ENCODE measurements at regions not wholly inside any gene's neighbourhood (a gene's known extent, or its start where the extent isn't known, plus 50 kb on each side); places are given as distances from the start of the nearest gene placed in this dataset.
"Not testable (repeated sequence)": the region's sequence is repeated elsewhere in the genome, so short reads cannot be mapped to it uniquely, and the experiment has no call there.

DNA sequence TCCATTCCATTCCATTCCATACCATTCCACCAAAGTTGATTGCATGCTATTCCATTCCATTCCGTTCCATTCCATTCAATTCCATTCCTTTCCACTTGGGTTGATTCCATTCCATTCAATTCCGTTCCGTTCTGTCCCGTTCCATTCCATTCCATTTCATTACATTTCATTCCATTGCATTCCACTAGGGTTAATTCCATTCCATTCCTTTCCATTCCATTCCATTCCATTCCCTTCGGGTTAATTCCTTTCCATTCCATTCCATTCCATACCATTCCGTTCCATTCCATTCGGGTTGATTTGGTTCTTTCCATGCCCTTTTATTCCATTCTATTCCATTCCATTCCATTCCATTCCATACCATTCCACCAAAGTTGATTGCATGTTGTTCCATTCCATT lies 131.9 kb downstream of the CWH43 start:
- H3K4me1 ChIP-seq (ENCODE audit: insufficient read depth, low read length); H3K36me3 ChIP-seq (ENCODE audit: insufficient read depth, low read length); H3K9ac ChIP-seq (ENCODE audit: low read depth, low read length): not testable (repeated sequence)
- H3K9me3 ChIP-seq (ENCODE audit: control insufficient read depth, insufficient read depth, low read length) = peaks cover 35% of the 10 kb centered on the region

DNA sequence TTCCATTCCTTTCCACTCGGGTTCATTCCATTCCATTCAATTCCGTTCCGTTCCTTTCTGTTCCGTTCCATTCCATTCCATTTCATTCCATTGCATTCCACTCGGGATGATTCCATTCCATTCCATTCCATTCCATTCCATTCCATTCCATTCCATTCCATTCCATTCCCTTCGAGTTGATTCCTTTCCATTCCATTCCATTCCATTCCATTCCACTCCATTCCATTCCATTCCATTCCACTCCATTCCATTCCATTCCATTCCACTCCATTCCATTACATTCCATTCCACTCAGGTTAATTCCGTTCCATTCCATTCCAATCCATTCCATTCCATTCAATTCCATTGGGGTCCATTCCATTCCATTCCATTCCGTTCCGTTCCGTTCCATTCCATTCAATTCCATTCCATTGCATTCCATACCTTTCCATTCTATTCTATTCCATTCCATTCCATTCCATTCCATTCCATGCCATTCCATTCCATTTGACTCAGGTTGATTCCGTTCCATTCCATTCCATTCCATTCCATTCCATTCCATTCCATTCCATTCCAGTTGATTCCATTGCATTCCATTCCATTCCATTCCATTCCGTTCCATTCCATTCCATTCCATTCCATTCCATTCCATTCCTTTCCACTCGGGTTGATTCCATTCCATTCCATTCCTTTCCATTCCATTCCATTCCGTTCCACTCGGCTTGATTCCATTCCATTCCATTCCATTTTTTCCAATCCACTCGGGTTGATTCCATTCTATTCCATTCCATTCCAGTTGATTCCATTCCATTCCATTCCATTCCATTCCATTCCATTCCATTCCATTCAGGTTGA lies 132.5 kb downstream of the CWH43 start:
- H3K9me3 ChIP-seq (ENCODE audit: control insufficient read depth, insufficient read depth, low read length) = peaks cover 35% of the 10 kb centered on the region
- H3K36me3 ChIP-seq (ENCODE audit: insufficient read depth, low read length); H3K9ac ChIP-seq (ENCODE audit: low read depth, low read length); H3K4me1 ChIP-seq (ENCODE audit: insufficient read depth, low read length): not testable (repeated sequence)

DNA sequence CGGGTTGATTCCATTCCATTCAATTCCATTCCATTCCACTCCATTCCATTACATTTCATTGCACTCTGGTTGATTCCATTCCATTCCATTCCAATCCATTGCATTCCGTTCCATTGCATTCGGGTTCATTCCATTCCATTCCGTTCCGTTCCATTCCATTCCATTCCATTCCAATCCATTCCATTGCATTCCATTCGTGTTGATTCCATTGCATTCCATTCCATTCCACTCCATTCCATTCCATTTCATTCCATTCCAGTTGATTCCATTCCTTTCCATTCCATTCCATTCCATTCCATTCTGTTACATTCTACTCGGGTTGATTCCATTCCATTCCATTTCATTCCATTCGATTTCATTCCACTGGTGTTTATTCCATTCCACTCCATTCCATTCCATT lies 133.3 kb downstream of the CWH43 start:
- H3K36me3 ChIP-seq (ENCODE audit: insufficient read depth, low read length); H3K9ac ChIP-seq (ENCODE audit: low read depth, low read length); H3K4me1 ChIP-seq (ENCODE audit: insufficient read depth, low read length): not testable (repeated sequence)
- peaks cover 34% of the 10 kb centered on the region for H3K9me3 ChIP-seq (ENCODE audit: control insufficient read depth, insufficient read depth, low read length)

DNA sequence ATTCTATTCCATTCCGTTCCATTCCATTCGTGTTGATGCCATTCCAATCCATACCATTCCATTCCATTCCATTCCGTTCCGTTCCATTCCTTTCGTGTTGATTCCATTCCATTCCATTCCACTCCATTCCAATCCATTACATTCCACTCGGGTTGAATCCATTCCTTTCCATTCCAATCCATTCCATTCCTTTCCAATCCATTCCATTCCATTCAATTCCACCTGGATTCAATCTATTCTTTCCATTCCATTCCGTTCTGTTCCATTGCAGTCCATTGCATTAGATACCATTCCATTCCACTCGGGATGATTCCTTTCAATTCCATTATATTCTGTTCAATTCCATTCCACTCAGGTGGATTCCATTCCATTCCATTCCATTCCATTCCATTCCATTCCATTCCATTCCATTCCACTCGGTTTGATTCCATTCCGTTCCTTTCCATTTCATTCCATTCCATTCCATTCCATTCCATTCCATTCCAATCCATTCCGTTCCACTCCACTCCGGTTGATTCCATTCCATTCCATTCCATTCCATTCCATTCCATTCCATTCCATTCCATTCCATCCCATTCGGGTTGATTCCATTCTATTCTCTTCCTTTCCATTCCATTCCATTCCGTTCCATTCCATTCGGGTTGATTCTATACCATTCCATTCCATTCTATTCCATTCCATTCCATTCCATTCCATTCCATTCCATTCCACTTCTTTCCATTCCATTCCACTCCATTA lies 134.1 kb downstream of the CWH43 start:
- H3K9me3 ChIP-seq (ENCODE audit: control insufficient read depth, insufficient read depth, low read length) = peaks cover 29% of the 10 kb centered on the region
- not testable (repeated sequence) for H3K9ac ChIP-seq (ENCODE audit: low read depth, low read length); H3K4me1 ChIP-seq (ENCODE audit: insufficient read depth, low read length); H3K36me3 ChIP-seq (ENCODE audit: insufficient read depth, low read length)

- peaks cover 26% of the 10 kb centered on the region for H3K9me3 ChIP-seq (ENCODE audit: control insufficient read depth, insufficient read depth, low read length)
- H3K9ac ChIP-seq (ENCODE audit: low read depth, low read length); H3K36me3 ChIP-seq (ENCODE audit: insufficient read depth, low read length); H3K4me1 ChIP-seq (ENCODE audit: insufficient read depth, low read length): not testable (repeated sequence)
Measured at GRCh38 chr4:49120804-49121203, 134.7 kb downstream of the CWH43 start.

GRCh38 chr4:49126443-49126842 lies 140.4 kb downstream of the CWH43 start:
- not testable (repeated sequence) for H3K36me3 ChIP-seq (ENCODE audit: insufficient read depth, low read length); H3K9ac ChIP-seq (ENCODE audit: low read depth, low read length); H3K4me1 ChIP-seq (ENCODE audit: insufficient read depth, low read length); H3K9me3 ChIP-seq (ENCODE audit: control insufficient read depth, insufficient read depth, low read length)

DNA sequence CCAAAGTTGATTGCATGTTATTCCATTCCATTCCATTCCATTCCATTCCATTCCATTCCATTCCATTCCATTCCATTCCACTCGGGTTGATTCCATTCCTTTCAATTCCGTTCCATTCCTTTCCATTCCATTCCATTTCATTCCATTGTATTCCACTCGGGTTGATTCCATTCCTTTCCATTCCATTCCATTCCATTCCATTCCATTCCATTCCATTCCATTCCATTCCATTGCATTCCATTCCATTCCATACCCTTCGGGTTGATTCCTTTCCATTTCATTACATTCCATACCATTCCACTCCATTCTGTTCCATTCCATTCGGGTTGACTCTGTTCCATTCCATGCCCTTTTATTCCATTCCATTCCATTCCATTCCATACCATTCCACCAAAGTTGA lies 140.8 kb downstream of the CWH43 start:
- H3K36me3 ChIP-seq (ENCODE audit: insufficient read depth, low read length); H3K9me3 ChIP-seq (ENCODE audit: control insufficient read depth, insufficient read depth, low read length); H3K4me1 ChIP-seq (ENCODE audit: insufficient read depth, low read length); H3K9ac ChIP-seq (ENCODE audit: low read depth, low read length): not testable (repeated sequence)

- H3K36me3 ChIP-seq (ENCODE audit: insufficient read depth, low read length); H3K9ac ChIP-seq (ENCODE audit: low read depth, low read length): not testable (repeated sequence)
Measured at GRCh38 chr4:49129385-49129784, 143.3 kb downstream of the CWH43 start.

GRCh38 chr4:49129870-49130269 lies 143.8 kb downstream of the CWH43 start:
- H3K9me3 ChIP-seq (ENCODE audit: control insufficient read depth, insufficient read depth, low read length); H3K4me1 ChIP-seq (ENCODE audit: insufficient read depth, low read length); H3K9ac ChIP-seq (ENCODE audit: low read depth, low read length); H3K36me3 ChIP-seq (ENCODE audit: insufficient read depth, low read length): not testable (repeated sequence)

More at GRCh38 chr4:49129385-49129784, 143.3 kb downstream of the CWH43 start:
- H3K9me3 ChIP-seq (ENCODE audit: control insufficient read depth, insufficient read depth, low read length); H3K4me1 ChIP-seq (ENCODE audit: insufficient read depth, low read length): not testable (repeated sequence)

DNA sequence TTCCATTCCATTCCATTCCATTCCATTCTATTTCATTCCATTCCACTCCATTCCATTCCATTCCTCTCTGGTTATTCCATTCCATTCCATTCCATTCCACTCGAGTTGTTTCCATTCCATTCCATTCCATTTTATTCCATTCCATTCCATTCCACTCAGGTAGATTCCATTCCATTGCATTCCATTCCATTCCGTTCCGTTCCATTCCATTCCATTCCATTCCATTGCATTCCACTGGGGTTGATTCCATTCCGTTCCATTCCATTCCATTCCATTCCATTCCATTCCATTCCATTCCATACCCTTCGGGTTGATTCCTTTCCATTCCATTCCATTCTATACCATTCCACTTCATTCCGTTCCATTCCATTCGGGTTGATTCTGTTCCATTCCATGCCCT lies 144.6 kb downstream of the CWH43 start:
- H3K9ac ChIP-seq (ENCODE audit: low read depth, low read length); H3K36me3 ChIP-seq (ENCODE audit: insufficient read depth, low read length); H3K4me1 ChIP-seq (ENCODE audit: insufficient read depth, low read length); H3K9me3 ChIP-seq (ENCODE audit: control insufficient read depth, insufficient read depth, low read length): not testable (repeated sequence)

DNA sequence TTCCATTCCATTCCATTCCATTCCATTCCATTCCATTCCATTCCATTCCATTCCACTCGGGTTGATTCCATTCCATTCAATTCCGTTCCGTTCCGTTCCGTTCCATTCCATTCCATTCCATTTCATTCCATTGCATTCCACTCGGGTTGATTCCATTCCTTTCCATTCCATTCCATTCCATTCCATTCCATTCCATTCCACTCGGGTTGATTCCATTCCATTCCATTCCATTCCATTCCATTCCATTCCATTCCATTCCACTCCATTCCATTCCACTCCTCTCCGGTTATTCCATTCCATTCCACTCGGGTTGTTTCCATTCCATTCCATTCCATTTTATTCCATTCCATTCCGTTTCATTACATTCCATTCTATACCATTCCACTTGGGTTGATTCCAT lies 151.0 kb downstream of the CWH43 start:
- not testable (repeated sequence) for H3K9ac ChIP-seq (ENCODE audit: low read depth, low read length); H3K9me3 ChIP-seq (ENCODE audit: control insufficient read depth, insufficient read depth, low read length); H3K36me3 ChIP-seq (ENCODE audit: insufficient read depth, low read length); H3K4me1 ChIP-seq (ENCODE audit: insufficient read depth, low read length)

- not testable (repeated sequence) for H3K9ac ChIP-seq (ENCODE audit: low read depth, low read length); H3K4me1 ChIP-seq (ENCODE audit: insufficient read depth, low read length); H3K9me3 ChIP-seq (ENCODE audit: control insufficient read depth, insufficient read depth, low read length); H3K36me3 ChIP-seq (ENCODE audit: insufficient read depth, low read length)
Measured at GRCh38 chr4:49137961-49138360, 151.9 kb downstream of the CWH43 start.

GRCh38 chr4:49138818-49139217 lies 152.7 kb downstream of the CWH43 start:
- not testable (repeated sequence) for H3K9ac ChIP-seq (ENCODE audit: low read depth, low read length); H3K9me3 ChIP-seq (ENCODE audit: control insufficient read depth, insufficient read depth, low read length); H3K36me3 ChIP-seq (ENCODE audit: insufficient read depth, low read length); H3K4me1 ChIP-seq (ENCODE audit: insufficient read depth, low read length)

GRCh38 chr4:49139513-49139912 lies 153.4 kb downstream of the CWH43 start:
- H3K9me3 ChIP-seq (ENCODE audit: control insufficient read depth, insufficient read depth, low read length); H3K36me3 ChIP-seq (ENCODE audit: insufficient read depth, low read length); H3K4me1 ChIP-seq (ENCODE audit: insufficient read depth, low read length); H3K9ac ChIP-seq (ENCODE audit: low read depth, low read length): not testable (repeated sequence)

GRCh38 chr4:49140351-49140750 lies 154.3 kb downstream of the CWH43 start:
- not testable (repeated sequence) for H3K9me3 ChIP-seq (ENCODE audit: control insufficient read depth, insufficient read depth, low read length); H3K36me3 ChIP-seq (ENCODE audit: insufficient read depth, low read length); H3K9ac ChIP-seq (ENCODE audit: low read depth, low read length)

More at GRCh38 chr4:49140351-49140750, 154.3 kb downstream of the CWH43 start:
- not testable (repeated sequence) for H3K4me1 ChIP-seq (ENCODE audit: insufficient read depth, low read length)
